ENCODE measurements at regions not wholly inside any gene's neighbourhood (a gene's known extent, or its start where the extent isn't known, plus 50 kb on each side); places are given as distances from the start of the nearest gene placed in this dataset.

GRCh38 chr9:32004431-32005076 is 379.9 kb upstream of the ACO1 start:
- no peak overlapping the region for H3K4me3 ChIP-seq (replicated peaks; ENCODE audit: low read depth, low read length)

DNA sequence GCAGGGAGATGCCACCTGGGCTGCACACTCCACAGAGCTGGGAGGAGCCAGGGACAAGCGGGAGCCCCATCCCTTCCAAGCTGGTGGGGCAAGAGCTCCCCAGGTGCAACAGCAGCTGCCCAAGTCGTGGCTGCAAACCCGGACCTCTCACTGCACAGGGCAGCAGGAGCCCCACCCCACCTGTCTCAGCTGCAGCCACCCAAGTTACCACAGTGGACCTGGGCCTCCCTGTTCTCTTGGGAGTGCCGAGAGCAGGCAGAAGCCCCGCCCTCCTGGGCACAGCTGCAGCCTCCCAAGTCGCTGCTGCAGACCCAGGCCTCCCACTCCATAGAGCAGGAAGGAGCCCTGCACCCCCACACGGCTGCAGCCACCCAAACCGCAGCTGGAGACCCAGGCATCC is 374.1 kb upstream of the ACO1 start:
- TF ChIP-seq CTCF (IDR thresholded peaks at IDR 0.05; ENCODE audit: low read length, missing control alignments): no peak
- H3K4me3 ChIP-seq (replicated peaks; ENCODE audit: low read depth, low read length): no peak overlapping the region
- no peak for DNase-seq (ENCODE audit: low read depth)

More at GRCh38 chr9:32004431-32005076, 379.9 kb upstream of the ACO1 start:
- no peak for TF ChIP-seq CTCF (IDR thresholded peaks at IDR 0.05; ENCODE audit: low read length, missing control alignments)
- peak; percentile 0 for DNase-seq (ENCODE audit: low read depth)

- TF ChIP-seq CTCF (IDR thresholded peaks at IDR 0.05; ENCODE audit: low read length, missing control alignments): no peak
- DNase-seq (ENCODE audit: low read depth): no peak
These were observed 373.4 kb upstream of the ACO1 start for GRCh38 chr9:32011049-32011448.

DNA sequence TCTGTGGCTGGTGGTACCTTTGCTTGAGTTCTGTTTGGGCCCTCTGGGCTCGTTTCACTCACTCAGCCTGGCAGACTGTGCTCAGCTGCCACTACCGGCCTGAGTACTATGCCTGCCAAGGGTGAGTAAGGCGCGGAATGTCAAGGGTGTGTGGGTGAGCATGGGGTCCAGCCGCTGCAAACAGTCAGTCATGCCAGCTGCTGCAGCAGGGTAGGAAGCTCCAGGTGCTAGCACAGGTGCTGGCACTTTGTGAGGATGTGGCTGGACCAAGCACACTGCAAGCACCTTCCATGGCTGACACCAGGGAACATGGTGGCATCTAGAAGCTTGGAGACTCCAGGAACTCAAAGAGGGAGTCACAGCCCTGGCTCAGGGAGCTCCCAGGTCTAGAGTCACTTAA is 368.6 kb upstream of the ACO1 start:
- no peak for TF ChIP-seq CTCF (IDR thresholded peaks at IDR 0.05; ENCODE audit: low read length, missing control alignments)
- no peak for DNase-seq (ENCODE audit: low read depth)
- H3K4me3 ChIP-seq (replicated peaks; ENCODE audit: low read depth, low read length): no peak overlapping the region

More at GRCh38 chr9:32011049-32011448, 373.4 kb upstream of the ACO1 start:
- H3K4me3 ChIP-seq (replicated peaks; ENCODE audit: low read depth, low read length): no peak overlapping the region

- no peak for DNase-seq (ENCODE audit: low read depth)
- no peak for TF ChIP-seq CTCF (IDR thresholded peaks at IDR 0.05; ENCODE audit: low read length, missing control alignments)
- no peak overlapping the region for H3K4me3 ChIP-seq (replicated peaks; ENCODE audit: low read depth, low read length)
These were observed 338.9 kb upstream of the ACO1 start for GRCh38 chr9:32045513-32045912.

- no peak overlapping the region for H3K4me3 ChIP-seq (replicated peaks; ENCODE audit: low read depth, low read length)
- DNase-seq (ENCODE audit: low read depth): no peak
- no peak for TF ChIP-seq CTCF (IDR thresholded peaks at IDR 0.05; ENCODE audit: low read length, missing control alignments)
These were observed 317.2 kb upstream of the ACO1 start for GRCh38 chr9:32067261-32067660.

DNA sequence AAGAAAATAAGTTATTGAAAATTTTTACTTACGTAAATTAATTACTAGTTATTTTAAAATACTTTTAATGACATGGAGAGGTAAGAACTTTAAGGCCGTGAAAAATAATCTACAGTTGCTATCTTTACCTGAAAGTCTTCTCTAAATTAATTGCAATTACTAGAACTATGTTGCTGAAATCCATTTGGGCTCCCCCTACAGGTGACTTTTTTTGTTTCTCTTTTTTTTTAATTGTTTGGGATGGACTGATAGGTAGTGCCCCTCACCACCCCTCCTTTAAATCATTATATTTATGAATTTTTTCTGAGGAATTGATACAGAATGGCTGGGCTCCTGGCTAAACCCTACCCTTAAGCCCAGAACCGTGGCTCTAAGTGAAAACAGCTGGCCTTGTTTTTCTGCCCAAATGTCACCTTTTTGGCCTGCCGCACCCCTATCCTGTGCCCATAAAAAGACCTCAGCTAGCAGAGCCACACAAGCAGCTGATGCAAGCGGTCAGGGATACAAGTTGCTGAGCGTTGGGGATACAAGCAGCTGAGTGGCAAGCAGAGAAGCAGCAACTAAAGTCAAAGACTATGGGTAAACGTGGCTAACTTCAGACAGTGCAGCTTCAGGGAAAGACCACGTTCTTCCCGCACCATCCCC is 315.2 kb upstream of the ACO1 start:
- TF ChIP-seq CTCF (IDR thresholded peaks at IDR 0.05; ENCODE audit: low read length, missing control alignments): peak; percentile 12
- DNase-seq (ENCODE audit: low read depth): no peak

More for the DNA sequence above, 315.2 kb upstream of the ACO1 start:
- no peak overlapping the region for H3K4me3 ChIP-seq (replicated peaks; ENCODE audit: low read depth, low read length)

Data from fibroblast of pulmonary artery (primary cell).